Liver (tissue), 8 donors: ENCODE measurements at regions not wholly inside any gene's neighbourhood (a gene's known extent, or its start where the extent isn't known, plus 50 kb on each side); places are given as distances from the start of the nearest gene placed in this dataset.

ENCODE experiments used
- DNase-seq: peaks from one replicate; pipeline ENCODE4 v3.0.0-alpha.2; 2017; ENCODE audit warnings: low spot score
- H3K27ac ChIP-seq, 2 donors: one replicate each; pipeline ENCODE4 v1.7.0; 2013; ENCODE audit warnings: inconsistent platforms in 2 of 2, low read length in 2 of 2, control low read depth in 1 of 2, low read depth in 1 of 2, mild to moderate bottlenecking in 1 of 2
- H3K27me3 ChIP-seq, 4 donors: one replicate each; pipeline versions ENCODE4 v1.6.1 to v1.7.0; 2013; ENCODE audit warnings: low read length in 3 of 4, inconsistent platforms in 1 of 4, mild to moderate bottlenecking in 1 of 4, moderate library complexity in 1 of 4; ENCODE audit not compliant: control insufficient read depth in 4 of 4, insufficient read depth in 4 of 4
- H3K36me3 ChIP-seq, 4 donors: one replicate each; pipeline versions ENCODE4 v1.6.1 to v1.7.0; 2013; ENCODE audit warnings: low read length in 3 of 4, mild to moderate bottlenecking in 3 of 4, low read depth in 1 of 4, moderate library complexity in 1 of 4; ENCODE audit not compliant: control insufficient read depth in 4 of 4, insufficient read depth in 3 of 4
- H3K4me1 ChIP-seq, 4 donors: one replicate each; pipeline versions ENCODE4 v1.6.1 to v1.7.0; 2013; ENCODE audit warnings: low read length in 3 of 4, mild to moderate bottlenecking in 3 of 4, moderate library complexity in 1 of 4; ENCODE audit not compliant: control insufficient read depth in 4 of 4, insufficient read depth in 4 of 4
- H3K4me3 ChIP-seq, 3 donors: one replicate each; pipeline versions ENCODE4 v1.6.1 to v1.7.0; 2013; ENCODE audit warnings: low read length in 3 of 3, control low read depth in 1 of 3, low read depth in 1 of 3, mild to moderate bottlenecking in 1 of 3
- H3K9ac ChIP-seq, 2 donors: one replicate each; pipeline ENCODE4 v1.7.0; 2013; ENCODE audit warnings: low read length in 2 of 2, mild to moderate bottlenecking in 2 of 2, moderate library complexity in 2 of 2, control low read depth in 1 of 2, low read depth in 1 of 2
- H3K9me3 ChIP-seq, 4 donors: one replicate each; pipeline versions ENCODE4 v1.6.1 to v1.7.0; 2013; ENCODE audit warnings: low read length in 3 of 4; ENCODE audit not compliant: control insufficient read depth in 4 of 4
- EGR1 ChIP-seq, 2 donors: IDR thresholded peaks; 2 replicates each; pipeline ENCODE4 v1.6.1; 2016 to 2018; ENCODE audit warnings: antibody characterized with exemption in 2 of 2, low read depth in 2 of 2
- FOXA1 ChIP-seq: IDR thresholded peaks from 2 replicates; pipeline ENCODE4 v1.6.1; 2016; ENCODE audit warnings: antibody characterized with exemption
- FOXA2 ChIP-seq: IDR thresholded peaks from 2 replicates; pipeline ENCODE4 v1.6.1; 2016; ENCODE audit warnings: antibody characterized with exemption
- GABPA ChIP-seq, 2 donors: IDR thresholded peaks in 1 of 2; conservative IDR thresholded peaks in 1 of 2; 2 replicates each; pipeline ENCODE4 v1.6.1; 2016; ENCODE audit warnings: antibody characterized with exemption in 2 of 2, mild to moderate bottlenecking in 1 of 2, moderate library complexity in 1 of 2
- HNF4A ChIP-seq, 2 donors: conservative IDR thresholded peaks; 2 replicates each; pipeline ENCODE4 v1.6.1; 2016; ENCODE audit warnings: antibody characterized with exemption in 2 of 2, mild to moderate bottlenecking in 2 of 2
- HNF4G ChIP-seq: IDR thresholded peaks from 2 replicates; pipeline ENCODE4 v1.6.1; 2016; ENCODE audit warnings: antibody characterized with exemption
- NR2F2 ChIP-seq: IDR thresholded peaks from 2 replicates; pipeline ENCODE4 v1.6.1; 2016; ENCODE audit warnings: antibody characterized with exemption
- RAD21 ChIP-seq, 2 donors: IDR thresholded peaks; 2 replicates each; pipeline ENCODE4 v1.6.1; 2016; ENCODE audit warnings: antibody characterized with exemption in 2 of 2, mild to moderate bottlenecking in 2 of 2
- SP1 ChIP-seq: IDR thresholded peaks from 2 replicates; pipeline ENCODE4 v1.6.1; 2018; ENCODE audit warnings: antibody characterized with exemption, mild to moderate bottlenecking
- TAF1 ChIP-seq: conservative IDR thresholded peaks from 2 replicates; pipeline ENCODE4 v1.6.1; 2016; ENCODE audit warnings: antibody characterized with exemption, mild to moderate bottlenecking
- WGBS: extraction: QIAGEN DNeasy Blood & Tissue Kit; methylation state at CpG from one replicate; pipeline ENCODE4 v1.1.7; 2013; 5-methylcytosine and 5-hydroxymethylcytosine counted together
- TF ChIP-seq, protein P1 (sequence below): fragments of 150-350 bp; IDR thresholded peaks from 2 replicates; pipeline ENCODE4 v1.5.1; 2017; ENCODE audit warnings: improper control_type of control experiment, low read depth, low read length; ENCODE audit not compliant: missing input control
- TF ChIP-seq, protein P2 (sequence below): IDR thresholded peaks from 2 replicates; pipeline ENCODE4 v1.6.1; 2016; ENCODE audit warnings: antibody characterized with exemption
- TF ChIP-seq, protein P3 (sequence below): IDR thresholded peaks from 2 replicates; pipeline ENCODE4 v1.6.1; 2016; ENCODE audit warnings: antibody characterized with exemption
- TF ChIP-seq, protein P4 (sequence below): IDR thresholded peaks from 2 replicates; pipeline ENCODE4 v1.6.1; 2016; ENCODE audit warnings: antibody characterized with exemption
- donor health status: healthy.
- donor health status: healthy.
- donor health status: healthy.
- donor health status: healthy.
- donor health status: healthy.

DNA sequence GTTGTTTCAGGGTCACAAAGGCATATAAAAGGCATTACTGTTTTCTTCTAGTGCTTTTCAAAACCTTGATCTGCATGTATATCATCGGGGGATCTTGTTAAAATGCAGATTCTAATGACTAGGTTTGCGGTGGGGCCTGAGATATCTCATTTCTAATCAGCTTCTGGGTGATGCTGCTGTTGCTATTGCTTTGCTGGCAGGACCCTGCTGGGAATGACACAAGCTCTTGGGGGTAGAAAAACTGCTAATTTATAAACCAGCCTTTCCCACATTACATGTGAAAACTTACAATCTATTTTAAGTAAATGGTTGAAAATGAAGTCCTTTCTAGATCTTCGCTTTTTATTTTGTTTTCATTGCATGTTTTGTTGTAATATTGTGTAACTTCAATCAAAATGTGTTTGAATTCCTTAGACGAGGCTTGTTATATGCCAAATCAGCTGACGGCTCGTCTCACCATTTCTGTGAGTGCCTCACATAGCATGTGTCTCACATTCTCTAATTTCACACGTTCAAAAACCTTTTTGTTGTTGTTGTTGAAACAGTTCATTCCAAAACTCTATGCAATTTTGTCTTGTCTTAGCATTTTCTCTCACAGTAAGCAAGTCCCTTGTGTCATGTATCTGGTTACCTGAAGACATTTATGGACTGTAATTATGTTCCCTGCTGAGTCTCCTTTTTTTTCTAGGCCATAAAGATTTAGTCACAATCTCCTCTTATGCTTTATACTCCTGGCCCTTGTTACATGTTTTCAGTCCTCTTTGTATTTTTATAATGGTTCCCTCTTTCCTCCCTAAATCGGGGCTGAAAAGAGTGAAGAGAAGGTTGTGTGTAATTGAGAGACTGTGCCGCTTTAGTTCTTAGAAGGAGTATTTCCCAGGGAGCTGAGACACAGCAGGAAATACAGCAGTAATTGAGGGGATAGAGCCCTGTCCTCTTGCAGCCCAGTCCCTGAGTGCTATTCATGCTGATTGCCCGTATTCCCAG lies 521.0 kb upstream of the SEMA6A start:
- TF ChIP-seq FOXA1: no peak
- no peak for TF ChIP-seq GABPA (IDR thresholded peaks at IDR 0.05 in 1 of 2, conservative IDR thresholded peaks at IDR 0.05 in 1 of 2)
- TF ChIP-seq HNF4A (conservative IDR thresholded peaks at IDR 0.05): no peak
- no peak overlapping the region for H3K4me3 ChIP-seq
- H3K27me3 ChIP-seq: no peaks in the 10 kb centered on the region
- no peaks in the 10 kb centered on the region for H3K36me3 ChIP-seq
- no peaks in the 10 kb centered on the region for H3K9me3 ChIP-seq
- WGBS: 54% methylated on average over 10 of the region's 10 CpGs
- no peak for DNase-seq
- H3K9ac ChIP-seq: no peak overlapping the region
- no peaks in the 10 kb centered on the region for H3K4me1 ChIP-seq
- no peak overlapping the region for H3K27ac ChIP-seq

DNA sequence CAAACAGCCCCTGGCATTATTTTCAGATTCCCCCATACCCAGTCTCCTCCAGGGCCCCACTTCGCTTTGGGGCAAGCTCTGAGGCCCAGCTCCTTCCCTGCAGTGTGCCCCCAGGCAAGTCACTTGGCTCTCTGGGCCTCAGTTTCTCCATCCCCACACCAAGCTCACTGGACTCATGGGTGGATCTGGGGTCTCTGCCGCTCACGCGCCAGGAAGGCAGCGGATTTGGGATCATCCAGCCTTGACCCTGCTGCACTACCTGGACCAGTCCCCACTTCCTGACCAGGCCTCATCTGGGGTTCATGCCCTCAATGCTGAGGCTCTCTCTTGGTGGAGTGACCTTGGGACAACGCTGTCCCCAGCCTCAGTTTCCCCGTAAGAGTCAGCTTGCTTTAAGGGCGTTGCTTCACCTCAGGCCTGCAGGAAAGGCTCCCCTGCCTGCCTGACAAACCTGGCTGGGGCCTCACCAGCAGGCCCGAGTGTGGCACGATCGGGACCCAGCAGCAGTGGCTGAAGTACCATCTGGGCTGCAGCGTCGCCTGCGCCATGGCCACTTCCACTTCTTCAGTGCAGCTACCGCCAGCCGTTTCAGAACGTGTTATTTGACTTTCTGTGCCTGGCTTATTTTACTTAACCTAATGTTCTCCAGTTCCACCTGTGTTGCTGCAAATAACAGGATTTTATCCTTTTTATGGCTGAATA lies 519.6 kb upstream of the SEMA6A start:
- no peak for DNase-seq
- Histone ChIP-seq H3K27ac (no peak overlapping the region), H3K4me1 (no peaks in the 10 kb centered on the region), H3K36me3 (no peaks in the 10 kb centered on the region), H3K9ac (no peak overlapping the region), H3K27me3 (no peaks in the 10 kb centered on the region), H3K4me3 (no peak overlapping the region), H3K9me3 (no peaks in the 10 kb centered on the region)
- TF ChIP-seq, protein P1, sequence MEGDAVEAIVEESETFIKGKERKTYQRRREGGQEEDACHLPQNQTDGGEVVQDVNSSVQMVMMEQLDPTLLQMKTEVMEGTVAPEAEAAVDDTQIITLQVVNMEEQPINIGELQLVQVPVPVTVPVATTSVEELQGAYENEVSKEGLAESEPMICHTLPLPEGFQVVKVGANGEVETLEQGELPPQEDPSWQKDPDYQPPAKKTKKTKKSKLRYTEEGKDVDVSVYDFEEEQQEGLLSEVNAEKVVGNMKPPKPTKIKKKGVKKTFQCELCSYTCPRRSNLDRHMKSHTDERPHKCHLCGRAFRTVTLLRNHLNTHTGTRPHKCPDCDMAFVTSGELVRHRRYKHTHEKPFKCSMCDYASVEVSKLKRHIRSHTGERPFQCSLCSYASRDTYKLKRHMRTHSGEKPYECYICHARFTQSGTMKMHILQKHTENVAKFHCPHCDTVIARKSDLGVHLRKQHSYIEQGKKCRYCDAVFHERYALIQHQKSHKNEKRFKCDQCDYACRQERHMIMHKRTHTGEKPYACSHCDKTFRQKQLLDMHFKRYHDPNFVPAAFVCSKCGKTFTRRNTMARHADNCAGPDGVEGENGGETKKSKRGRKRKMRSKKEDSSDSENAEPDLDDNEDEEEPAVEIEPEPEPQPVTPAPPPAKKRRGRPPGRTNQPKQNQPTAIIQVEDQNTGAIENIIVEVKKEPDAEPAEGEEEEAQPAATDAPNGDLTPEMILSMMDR: no peak
- TF ChIP-seq, protein P2, sequence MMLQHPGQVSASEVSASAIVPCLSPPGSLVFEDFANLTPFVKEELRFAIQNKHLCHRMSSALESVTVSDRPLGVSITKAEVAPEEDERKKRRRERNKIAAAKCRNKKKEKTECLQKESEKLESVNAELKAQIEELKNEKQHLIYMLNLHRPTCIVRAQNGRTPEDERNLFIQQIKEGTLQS: no peak
- no peak for TF ChIP-seq NR2F2
- TF ChIP-seq, protein P3, sequence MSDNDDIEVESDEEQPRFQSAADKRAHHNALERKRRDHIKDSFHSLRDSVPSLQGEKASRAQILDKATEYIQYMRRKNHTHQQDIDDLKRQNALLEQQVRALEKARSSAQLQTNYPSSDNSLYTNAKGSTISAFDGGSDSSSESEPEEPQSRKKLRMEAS: no peak
- TF ChIP-seq, protein P4, sequence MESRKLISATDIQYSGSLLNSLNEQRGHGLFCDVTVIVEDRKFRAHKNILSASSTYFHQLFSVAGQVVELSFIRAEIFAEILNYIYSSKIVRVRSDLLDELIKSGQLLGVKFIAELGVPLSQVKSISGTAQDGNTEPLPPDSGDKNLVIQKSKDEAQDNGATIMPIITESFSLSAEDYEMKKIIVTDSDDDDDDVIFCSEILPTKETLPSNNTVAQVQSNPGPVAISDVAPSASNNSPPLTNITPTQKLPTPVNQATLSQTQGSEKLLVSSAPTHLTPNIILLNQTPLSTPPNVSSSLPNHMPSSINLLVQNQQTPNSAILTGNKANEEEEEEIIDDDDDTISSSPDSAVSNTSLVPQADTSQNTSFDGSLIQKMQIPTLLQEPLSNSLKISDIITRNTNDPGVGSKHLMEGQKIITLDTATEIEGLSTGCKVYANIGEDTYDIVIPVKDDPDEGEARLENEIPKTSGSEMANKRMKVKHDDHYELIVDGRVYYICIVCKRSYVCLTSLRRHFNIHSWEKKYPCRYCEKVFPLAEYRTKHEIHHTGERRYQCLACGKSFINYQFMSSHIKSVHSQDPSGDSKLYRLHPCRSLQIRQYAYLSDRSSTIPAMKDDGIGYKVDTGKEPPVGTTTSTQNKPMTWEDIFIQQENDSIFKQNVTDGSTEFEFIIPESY: no peak
- TF ChIP-seq TAF1: no peak
- no peak for TF ChIP-seq EGR1 (IDR thresholded peaks at IDR 0.05; ENCODE audit: low read depth in 2 of 2)
- TF ChIP-seq RAD21 (IDR thresholded peaks at IDR 0.05): no peak
- TF ChIP-seq HNF4G: no peak
- no peak for TF ChIP-seq FOXA1
- no peak for TF ChIP-seq SP1
- TF ChIP-seq HNF4A (conservative IDR thresholded peaks at IDR 0.05): no peak
- no peak for TF ChIP-seq FOXA2
- TF ChIP-seq GABPA (IDR thresholded peaks at IDR 0.05 in 1 of 2, conservative IDR thresholded peaks at IDR 0.05 in 1 of 2): no peak
- WGBS: 95% methylated on average over 17 of the region's 17 CpGs
